KMS-11 (cell line): ENCODE measurements at regions not wholly inside any gene's neighbourhood (a gene's known extent, or its start where the extent isn't known, plus 50 kb on each side); places are given as distances from the start of the nearest gene placed in this dataset.

ENCODE experiments used
- H2AFZ ChIP-seq: fragments of 200-600 bp; sonication (generic); 2 replicates; pipeline ENCODE4 v1.6.1; 2016; ENCODE audit warnings: antibody characterized with exemption, mixed run types, low read depth
- H3K27ac ChIP-seq: fragments of 200-600 bp; sonication (generic); 2 replicates; pipeline ENCODE4 v1.6.1; 2016; ENCODE audit warnings: mild to moderate bottlenecking, mixed run types
- H3K27me3 ChIP-seq: fragments of 200-600 bp; sonication (generic); 2 replicates; pipeline ENCODE4 v1.6.1; 2017; ENCODE audit warnings: mild to moderate bottlenecking, low read depth, mixed run types, moderate library complexity; ENCODE audit not compliant: insufficient read depth
- H3K36me3 ChIP-seq: fragments of 200-600 bp; sonication (generic); 2 replicates; pipeline ENCODE4 v1.6.1; 2017; ENCODE audit warnings: mild to moderate bottlenecking, mixed run types; ENCODE audit not compliant: insufficient read depth
- H3K4me1 ChIP-seq: fragments of 200-600 bp; sonication (generic); 2 replicates; pipeline ENCODE4 v1.6.1; 2016; ENCODE audit warnings: mild to moderate bottlenecking, low read depth, mixed run types; ENCODE audit not compliant: poor library complexity, severe bottlenecking
- H3K4me2 ChIP-seq: fragments of 200-600 bp; sonication (generic); 2 replicates; pipeline ENCODE4 v1.7.0; 2016; ENCODE audit warnings: mild to moderate bottlenecking, mixed run types
- H3K4me3 ChIP-seq: fragments of 200-600 bp; sonication (generic); IDR thresholded peaks from 2 replicates; pipeline ENCODE4 v1.6.1; 2017; ENCODE audit warnings: low read depth, low read length, mixed read lengths; ENCODE audit not compliant: insufficient read depth
- H3K79me2 ChIP-seq: fragments of 200-600 bp; sonication (generic); 2 replicates; pipeline ENCODE4 v1.6.1; 2016; ENCODE audit warnings: low read depth, mixed run types; ENCODE audit not compliant: insufficient read depth
- H3K9ac ChIP-seq: fragments of 200-600 bp; sonication (generic); 2 replicates; pipeline ENCODE4 v1.6.1; 2016; ENCODE audit warnings: mild to moderate bottlenecking, mixed run types
- H4K20me1 ChIP-seq: fragments of 200-600 bp; sonication (generic); 2 replicates; pipeline ENCODE4 v1.6.1; 2016; ENCODE audit warnings: mild to moderate bottlenecking, mixed run types; ENCODE audit not compliant: insufficient read depth
- CTCF ChIP-seq: fragments of 200-600 bp; sonication (generic); conservative IDR thresholded peaks from 2 replicates; pipeline ENCODE4 v1.6.1; 2017; ENCODE audit warnings: low read depth, mild to moderate bottlenecking, antibody characterized with exemption, low read length, moderate library complexity, mixed read lengths

DNA sequence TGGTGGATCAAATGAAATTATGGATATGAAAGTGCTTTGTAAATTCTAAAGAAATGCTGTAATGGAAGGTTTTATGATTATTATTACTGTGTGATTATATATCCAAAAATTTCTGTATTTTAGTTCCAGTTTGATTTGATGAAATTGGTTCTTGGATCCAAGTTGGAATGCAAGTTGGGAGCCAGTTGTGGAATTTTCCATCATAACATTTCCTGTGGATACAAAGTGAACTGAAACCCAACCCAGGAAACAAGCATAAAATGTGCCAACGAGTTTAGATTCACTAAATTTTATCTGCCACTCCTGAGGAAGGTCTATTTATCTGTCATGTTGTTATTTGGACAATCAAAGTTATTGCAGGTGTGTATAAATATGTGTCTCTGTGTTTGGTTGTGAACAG is 131.4 kb upstream of the MDFIC start:
- no peaks in the 10 kb centered on the region for H4K20me1 ChIP-seq
- no peaks in the 10 kb centered on the region for H3K79me2 ChIP-seq
- H3K27ac ChIP-seq, result no peak overlapping the region
- H3K4me3 ChIP-seq, result no peak overlapping the region
- no peaks in the 10 kb centered on the region for H3K36me3 ChIP-seq
- H3K27me3 ChIP-seq, result no peaks in the 10 kb centered on the region
- no peak overlapping the region for H3K9ac ChIP-seq
- H2AFZ ChIP-seq, result no peak overlapping the region
- H3K4me1 ChIP-seq, result no peaks in the 10 kb centered on the region
- TF ChIP-seq CTCF, result no peak
- H3K4me2 ChIP-seq, result no peak overlapping the region

DNA sequence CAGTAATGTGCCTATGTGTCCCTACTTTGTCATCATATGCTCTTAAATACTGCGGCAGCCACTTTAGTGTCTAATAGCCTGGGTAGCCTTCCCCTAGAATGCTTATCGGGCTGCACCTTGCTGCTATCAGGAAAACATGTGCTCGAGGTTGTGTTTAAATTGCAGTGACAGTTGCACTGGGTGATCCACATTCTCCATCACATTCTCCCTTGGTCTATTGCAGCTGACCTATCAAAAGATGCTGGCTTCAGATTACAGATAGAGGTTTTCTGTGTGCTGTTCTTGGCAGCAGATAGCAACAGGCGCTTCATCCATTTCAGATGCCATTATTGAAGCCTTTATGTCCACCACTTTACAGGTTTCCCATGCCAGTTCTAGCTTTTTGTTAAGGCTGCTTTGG is 130.1 kb upstream of the MDFIC start:
- no peak overlapping the region for H3K9ac ChIP-seq
- TF ChIP-seq CTCF, result no peak
- H2AFZ ChIP-seq, result no peak overlapping the region
- no peak overlapping the region for H3K4me3 ChIP-seq
- H3K27me3 ChIP-seq, result no peaks in the 10 kb centered on the region
- no peaks in the 10 kb centered on the region for H4K20me1 ChIP-seq
- H3K4me1 ChIP-seq, result no peaks in the 10 kb centered on the region
- H3K27ac ChIP-seq, result no peak overlapping the region
- H3K36me3 ChIP-seq, result no peaks in the 10 kb centered on the region
- no peak overlapping the region for H3K4me2 ChIP-seq
- no peaks in the 10 kb centered on the region for H3K79me2 ChIP-seq

GRCh38 chr7:114793155-114793845 is 128.6 kb upstream of the MDFIC start:
- no peaks in the 10 kb centered on the region for H3K79me2 ChIP-seq
- no peak overlapping the region for H3K4me2 ChIP-seq
- no peak overlapping the region for H3K27ac ChIP-seq
- TF ChIP-seq CTCF, result no peak
- no peaks in the 10 kb centered on the region for H4K20me1 ChIP-seq
- H3K9ac ChIP-seq, result no peak overlapping the region
- H3K36me3 ChIP-seq, result no peaks in the 10 kb centered on the region
- no peak overlapping the region for H3K4me3 ChIP-seq
- H2AFZ ChIP-seq, result no peak overlapping the region
- no peaks in the 10 kb centered on the region for H3K27me3 ChIP-seq
- no peaks in the 10 kb centered on the region for H3K4me1 ChIP-seq

DNA sequence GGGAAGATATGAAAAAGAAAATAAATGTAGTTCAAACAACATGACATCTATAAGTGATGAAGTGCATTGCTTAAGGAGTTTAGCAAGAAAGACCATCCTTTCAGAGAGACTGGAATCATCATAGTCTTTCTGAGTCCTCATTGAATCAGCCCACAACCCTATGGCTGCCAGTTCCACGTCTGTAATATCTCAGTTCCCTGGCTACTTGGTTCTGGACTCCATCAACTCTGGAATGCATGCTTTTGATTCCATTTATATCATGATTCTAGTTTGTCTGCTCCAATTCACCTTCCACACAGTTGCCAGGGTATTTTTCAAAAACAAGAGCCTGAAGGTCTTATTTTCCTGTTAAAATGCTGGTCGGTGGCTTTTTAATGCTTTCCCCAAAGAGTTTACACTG is 126.4 kb upstream of the MDFIC start:
- no peak for TF ChIP-seq CTCF
- no peak overlapping the region for H3K4me2 ChIP-seq
- no peak overlapping the region for H2AFZ ChIP-seq
- H4K20me1 ChIP-seq, result no peaks in the 10 kb centered on the region
- H3K27me3 ChIP-seq, result no peaks in the 10 kb centered on the region
- H3K27ac ChIP-seq, result no peak overlapping the region
- no peak overlapping the region for H3K9ac ChIP-seq
- no peak overlapping the region for H3K4me3 ChIP-seq
- H3K79me2 ChIP-seq, result no peaks in the 10 kb centered on the region
- no peaks in the 10 kb centered on the region for H3K4me1 ChIP-seq
- no peaks in the 10 kb centered on the region for H3K36me3 ChIP-seq
